GM19397 (cell line): ENCODE measurements at regions not wholly inside any gene's neighbourhood (a gene's known extent, or its start where the extent isn't known, plus 50 kb on each side); places are given as distances from the start of the nearest gene placed in this dataset.

ENCODE experiments used
- ATAC-seq: cut with Tn5 transposase; IDR thresholded peaks from one replicate; pipeline ENCODE4 v1.9.1; 2021; ENCODE audit warnings: mild to moderate bottlenecking, moderate library complexity; ENCODE audit not compliant: unreplicated experiment

DNA sequence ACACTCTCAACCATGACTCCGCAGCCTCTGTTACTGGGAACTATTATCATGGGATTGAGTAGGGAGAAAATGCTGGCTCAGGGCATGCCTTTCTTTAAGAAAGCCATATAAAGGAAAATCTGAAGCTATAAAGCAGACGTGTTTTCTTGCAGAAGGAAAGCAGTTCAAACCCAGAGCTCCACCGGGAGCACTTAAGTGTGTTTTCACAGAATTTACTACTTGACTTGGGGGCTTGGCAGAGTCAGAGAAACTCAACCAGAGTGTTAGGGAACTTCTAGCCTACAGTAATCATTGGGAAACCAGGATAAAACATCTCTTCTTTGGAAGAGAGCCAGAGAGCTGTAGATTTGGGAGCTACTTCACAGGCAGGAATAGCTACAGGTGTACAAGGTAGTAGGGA lies 283.4 kb upstream of the ADRA1B start:
- no peak for ATAC-seq

DNA sequence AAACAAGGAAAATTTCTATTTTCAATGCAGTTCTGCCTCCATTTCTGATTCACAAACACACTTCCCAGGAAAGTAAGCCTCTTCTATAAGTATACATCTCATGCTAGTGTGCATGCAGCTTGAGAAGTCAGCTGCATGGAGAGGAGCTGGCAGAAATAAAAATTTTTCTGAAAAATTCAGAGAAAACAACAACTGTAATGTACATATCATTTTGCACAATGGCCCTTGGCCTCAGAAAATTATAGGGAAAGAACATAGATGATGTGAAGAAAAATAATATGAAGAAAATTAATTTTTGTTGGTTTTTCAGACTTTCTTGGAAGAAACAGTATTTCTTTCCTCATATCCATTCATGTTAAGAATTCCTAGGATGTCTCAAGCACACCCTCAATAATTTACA lies 277.8 kb upstream of the ADRA1B start:
- ATAC-seq: no peak

DNA sequence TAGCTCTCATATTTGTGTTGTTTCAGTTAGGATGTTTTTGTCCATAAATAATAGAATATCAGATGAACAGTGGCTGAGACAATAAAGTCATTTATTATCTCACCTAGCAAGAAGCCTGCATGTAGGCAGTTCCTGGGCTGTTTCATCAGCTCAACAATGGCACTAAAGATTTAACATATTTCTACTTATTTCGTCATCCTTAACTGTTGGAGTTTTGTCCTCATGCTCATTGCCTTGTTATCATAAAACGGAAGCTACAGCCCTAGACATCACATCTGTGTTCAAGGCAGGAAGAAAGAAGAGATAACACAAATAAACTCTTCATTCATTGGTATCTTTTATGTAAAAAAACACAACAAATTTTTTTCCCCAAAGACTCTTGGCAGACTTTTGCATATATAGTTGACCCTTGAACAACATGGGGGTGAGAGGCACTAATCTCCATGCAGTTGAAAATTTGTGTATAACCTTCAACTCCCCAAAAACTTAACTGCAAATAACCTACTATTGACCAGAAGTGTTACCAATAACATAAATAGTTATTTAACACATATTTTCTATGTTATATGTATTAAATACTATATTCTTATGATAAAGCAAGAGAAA lies 277.2 kb upstream of the ADRA1B start:
- no peak for ATAC-seq

DNA sequence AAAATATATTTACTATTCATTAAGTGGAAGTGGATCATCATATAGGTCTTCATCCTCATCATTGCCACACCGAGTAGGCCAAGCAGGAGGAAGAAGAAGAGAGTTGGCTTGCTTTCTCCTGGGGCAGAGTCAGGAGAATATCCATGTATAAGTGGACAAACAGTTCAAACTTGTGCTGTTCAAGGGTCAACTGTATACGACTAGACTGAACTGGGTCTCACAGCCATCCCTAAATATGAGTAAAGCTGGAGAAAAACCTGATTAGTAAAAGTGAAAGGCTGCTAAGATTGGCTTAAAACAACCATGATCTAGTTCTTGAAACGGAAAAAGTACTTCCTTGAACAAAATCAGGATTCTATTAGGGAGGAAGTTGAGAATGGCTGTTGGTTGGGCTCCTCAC lies 276.7 kb upstream of the ADRA1B start:
- ATAC-seq: no peak

DNA sequence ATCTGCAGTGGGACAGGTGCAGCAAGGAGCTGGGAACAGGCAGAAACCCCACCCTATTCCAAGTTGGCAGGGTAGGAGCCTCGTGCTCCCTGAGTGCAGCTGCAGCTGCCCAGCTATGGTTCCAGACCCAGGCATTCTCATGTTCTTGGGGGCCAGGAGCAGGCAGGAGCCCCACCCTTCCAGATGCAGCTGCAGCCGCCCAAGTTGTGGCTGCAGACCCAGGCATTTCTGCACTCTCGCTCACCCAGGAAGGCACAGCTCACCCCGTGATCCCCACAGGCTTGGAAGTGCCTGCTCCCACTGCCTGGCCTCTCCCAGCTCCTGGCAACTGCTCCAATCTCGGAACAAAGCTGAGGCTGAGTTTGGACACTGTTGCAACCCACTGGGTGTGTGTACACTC lies 275.8 kb upstream of the ADRA1B start:
- ATAC-seq: no peak

DNA sequence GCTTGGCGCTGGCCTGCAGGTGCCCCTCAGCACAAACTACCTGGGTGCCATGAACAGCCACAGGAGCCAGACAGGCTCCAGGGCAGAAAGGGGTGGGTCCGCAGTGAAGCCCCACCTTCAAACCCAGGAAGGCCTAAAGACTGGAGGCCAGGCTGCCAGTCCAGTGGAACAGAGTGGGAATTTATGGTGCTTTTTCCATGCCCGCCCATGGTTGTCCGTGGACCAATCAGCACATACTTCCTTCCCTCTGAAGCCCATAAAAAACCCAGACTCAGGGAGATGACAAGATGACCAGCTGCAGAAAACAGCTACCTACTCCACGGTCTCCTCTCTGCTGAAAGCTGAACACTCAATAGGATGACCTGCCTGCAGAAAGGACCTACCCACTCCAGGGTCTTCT lies 275.4 kb upstream of the ADRA1B start:
- no peak for ATAC-seq

DNA sequence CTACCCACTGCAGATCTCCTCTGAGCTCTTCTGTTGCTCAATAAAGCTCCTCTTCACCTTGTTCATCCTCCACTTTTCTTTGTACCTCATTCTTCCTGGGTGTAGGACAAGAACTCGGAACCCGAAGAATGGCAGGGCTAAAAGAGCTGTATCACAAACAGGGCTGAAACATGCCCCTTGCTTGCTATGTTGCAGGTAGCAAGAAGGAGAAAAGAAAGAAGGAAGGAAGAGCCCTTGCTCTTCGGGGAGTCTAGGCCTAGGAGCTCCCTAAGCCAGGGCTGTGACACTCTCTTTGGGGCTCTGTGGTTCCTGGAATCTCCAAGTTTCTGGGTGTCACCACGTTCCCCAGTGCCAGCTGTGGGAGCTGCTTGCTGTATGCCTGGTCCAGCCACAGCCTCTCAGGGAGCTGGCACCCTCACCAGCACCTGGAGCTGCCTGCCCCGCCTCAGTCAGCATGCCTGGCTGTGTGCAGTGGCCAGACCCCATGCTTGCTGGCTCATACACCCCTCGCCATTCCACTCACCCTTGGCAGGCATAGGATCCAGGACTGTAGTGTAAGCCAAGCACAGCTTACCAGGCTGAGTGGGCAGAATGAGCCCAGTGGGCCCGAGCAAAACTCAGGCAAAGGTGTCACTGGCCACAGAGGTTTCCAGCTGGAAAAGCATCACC lies 274.8 kb upstream of the ADRA1B start:
- no peak for ATAC-seq

DNA sequence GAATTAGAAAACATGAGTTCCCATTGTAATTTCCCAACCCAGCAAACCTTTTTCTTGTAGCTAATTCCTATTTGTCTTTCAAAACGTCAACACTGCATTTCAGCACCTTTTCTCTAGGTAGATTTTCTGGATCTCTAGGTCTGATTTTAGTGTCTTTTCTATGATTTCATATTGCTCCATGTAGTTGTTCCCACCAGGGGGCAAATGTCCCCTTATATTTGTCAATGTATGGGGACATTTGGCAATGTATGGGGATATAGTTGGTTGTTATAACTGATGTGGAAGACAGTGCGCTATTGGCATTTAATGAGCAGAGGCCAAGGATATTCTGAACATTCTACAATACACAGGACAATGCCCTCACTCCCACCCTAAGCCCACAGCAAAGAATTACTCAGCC lies 273.9 kb upstream of the ADRA1B start:
- no peak for ATAC-seq

DNA sequence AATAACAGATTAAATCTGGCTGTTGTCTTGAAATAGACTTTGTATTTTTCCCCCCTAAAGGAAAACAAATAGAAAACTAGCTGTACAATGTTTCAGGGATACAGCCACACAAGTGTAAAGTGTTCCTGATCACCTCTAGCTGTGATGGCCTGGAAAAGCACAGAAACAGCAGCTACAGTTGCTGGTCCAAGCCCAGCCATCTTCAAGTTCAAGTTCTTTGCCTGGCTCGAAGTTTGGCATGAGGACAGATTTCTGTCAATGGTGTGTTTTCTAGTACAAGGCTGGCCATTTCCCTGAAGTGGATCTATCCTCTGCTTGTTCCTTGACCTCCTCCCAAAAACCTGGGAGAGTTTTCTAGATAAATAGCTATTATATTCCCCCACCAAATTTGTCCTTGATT lies 272.2 kb upstream of the ADRA1B start:
- no peak for ATAC-seq

DNA sequence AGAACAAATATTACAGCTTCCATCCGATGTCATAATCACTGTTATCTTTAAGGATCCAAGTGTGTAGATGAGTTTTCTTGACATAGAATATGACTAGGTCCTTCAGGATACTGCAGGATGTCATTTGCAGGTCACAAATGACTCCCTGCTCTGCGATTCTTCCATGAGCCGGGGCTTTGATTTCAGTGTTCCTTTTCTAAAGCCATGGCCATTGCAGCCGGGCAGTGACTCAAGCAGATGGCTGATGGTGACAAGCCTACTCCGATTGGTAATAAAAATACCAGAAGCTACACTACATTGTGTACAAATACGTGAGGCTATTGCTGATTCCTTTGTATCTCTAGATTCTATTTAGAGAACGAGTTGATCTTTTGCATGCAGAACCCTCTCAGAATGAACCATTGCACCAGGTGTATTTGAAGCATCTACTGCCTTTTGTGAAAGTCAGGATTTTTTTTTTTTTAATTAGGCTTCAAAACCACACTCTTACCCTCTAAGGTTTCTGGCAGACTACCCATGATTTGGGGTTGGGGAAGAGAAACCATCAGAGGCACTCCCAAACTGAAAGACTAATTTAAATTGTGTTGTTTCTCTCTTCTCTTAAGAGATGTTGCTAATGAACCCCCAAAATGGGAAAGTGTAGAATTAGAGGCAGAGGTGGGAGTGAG lies 271.0 kb upstream of the ADRA1B start:
- no peak for ATAC-seq

DNA sequence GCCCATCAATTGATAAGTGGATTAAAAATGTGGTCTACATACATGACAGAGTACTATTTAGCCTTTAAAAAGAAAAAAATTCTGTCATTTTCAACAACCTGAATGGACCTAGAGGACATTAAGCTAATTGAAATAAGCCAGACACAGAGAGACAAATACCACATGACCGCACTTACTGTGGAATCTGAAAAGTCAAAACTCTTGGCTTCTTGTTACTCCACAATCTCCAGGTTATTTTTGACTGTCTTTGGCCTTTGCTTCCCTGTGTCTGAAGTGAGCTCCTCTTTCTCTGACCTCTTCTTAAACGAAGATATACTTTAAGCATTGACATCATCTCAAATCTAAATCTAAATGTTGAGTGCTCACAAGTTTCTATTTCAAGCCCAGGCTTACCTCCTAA lies 265.5 kb upstream of the ADRA1B start:
- ATAC-seq: no peak

DNA sequence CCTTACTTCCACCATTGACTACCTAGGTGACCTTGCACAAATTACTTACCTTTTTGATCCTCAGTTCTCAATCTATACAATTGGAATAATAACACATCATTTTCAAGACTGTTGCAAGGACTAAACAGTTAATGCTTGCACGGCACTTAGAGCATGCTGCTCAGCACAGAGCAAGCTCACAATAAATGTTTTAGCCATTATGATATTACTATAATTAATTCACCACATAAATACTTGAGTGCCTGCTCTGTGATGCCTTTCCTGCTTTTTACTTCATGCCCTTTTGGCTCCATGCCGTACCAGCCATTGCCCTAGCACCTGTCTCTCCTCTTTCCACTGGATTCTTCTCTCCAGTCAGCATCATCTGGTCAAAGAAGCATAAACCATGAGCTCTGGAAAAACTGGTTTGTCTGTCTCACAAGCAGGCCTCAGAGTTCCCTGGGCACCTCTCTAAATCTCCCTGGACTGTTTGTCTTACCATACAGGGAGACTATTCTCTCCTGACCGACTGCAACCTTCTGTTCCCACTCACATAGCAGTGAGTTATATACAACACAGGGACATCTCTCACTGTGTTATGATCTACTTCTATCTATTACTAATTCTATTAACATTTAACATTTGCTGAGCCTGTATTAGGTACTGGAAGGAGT lies 260.4 kb upstream of the ADRA1B start:
- ATAC-seq: no peak

DNA sequence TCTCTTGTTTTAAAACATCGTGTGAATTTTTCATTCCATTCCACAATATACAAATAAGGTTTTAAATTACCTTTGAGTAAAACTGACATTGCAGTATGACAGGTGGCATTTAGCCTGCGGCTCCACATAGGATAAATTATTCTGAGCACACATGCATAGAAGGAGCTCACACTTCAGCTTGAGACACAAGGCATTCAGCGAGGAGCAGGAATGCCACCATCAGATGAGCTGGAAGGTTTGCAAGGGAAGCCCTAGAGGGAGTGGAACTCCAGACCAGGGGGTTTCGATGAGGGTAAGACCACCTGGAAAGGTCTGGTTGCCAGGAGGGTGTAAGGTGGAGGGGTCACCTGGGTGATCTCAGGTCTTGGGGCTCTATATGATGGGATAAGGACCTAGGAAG lies 259.0 kb upstream of the ADRA1B start:
- ATAC-seq: no peak

DNA sequence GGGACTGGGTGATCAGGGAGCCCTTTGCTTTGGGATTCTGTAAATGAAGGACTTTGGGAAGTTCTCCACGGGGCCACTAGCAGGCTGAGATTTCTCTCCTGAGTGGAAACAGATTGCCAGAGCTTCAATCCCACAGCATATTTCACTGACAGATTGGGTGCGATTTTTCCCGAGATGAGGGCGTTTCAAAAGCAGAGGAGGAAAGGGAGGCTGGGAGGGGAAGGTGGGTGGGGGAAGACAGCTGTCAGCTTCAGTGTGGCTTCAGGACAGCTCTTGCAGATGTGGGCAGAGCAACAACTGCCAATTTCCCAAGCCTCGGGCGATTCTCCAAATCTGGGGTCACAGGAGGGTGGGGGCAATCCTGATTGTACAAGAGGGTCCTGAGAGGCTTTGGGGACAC lies 258.5 kb upstream of the ADRA1B start:
- no peak for ATAC-seq

DNA sequence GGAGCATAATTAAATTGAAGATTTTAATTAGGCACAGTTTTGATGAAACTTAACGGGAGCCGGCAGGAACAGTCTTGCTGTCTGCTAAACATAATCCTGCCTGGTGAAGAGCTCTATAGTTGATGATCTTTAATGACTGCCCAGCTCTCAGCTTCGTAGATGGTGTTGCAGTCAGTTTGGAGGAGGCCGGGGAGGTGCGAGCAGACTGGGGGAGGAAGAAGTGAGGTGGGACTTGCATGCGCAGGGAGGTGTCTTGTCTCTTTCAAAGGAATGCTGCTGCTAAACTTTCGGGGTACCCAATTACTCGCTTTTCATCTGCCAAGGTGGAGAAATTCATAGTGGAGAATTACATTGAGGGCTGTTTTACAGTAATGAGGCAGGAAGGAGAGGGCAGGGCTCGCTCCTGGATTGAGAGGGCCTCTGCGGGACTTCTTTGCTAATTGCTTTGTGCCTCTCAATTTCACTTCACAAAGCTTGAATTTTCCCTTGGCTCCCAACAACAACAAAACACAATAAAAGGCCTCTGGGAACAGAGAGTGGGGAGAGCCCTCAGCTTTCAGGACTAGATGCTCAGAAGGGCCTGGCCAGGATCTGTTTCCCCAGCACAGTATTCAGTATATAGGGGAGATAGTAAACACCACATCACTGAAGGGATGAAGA lies 257.9 kb upstream of the ADRA1B start:
- ATAC-seq: no peak

DNA sequence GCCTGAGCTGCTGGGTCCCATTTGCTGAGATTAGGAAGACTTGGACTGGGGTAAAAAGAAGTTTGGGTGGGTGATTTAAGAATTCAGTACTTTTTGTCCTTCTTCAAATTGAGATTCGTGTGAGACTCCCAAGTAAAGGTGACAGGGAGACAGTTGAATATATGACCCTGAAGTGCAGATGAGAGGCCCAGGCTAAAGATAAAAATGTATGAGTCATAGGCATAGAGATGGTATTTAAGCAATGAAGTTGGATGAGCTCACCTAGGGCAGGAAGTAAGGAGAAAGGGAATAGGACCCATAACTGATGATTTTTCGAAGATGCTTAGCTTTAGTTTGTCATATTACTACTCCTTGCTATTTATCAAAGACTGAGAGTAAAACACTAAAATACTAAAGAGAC lies 255.9 kb upstream of the ADRA1B start:
- no peak for ATAC-seq

DNA sequence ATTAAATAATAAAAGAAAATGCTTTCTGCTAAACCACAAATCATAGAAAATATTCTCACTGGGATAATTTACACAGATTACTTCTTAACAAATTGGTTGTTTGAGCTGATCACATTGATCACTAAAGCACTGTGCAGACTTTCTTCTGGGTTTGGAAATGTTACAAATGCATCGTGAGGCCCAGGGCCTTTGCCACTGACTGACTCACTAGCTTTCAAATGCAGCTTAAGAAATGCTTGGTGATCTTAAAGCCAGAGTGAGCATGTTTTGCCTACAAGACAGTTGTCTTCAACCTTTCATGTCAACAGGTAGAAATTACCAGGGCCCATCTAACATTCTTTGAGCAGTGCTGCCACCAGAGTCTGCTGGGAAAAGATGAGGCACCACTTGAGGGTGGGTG lies 252.3 kb upstream of the ADRA1B start:
- no peak for ATAC-seq

DNA sequence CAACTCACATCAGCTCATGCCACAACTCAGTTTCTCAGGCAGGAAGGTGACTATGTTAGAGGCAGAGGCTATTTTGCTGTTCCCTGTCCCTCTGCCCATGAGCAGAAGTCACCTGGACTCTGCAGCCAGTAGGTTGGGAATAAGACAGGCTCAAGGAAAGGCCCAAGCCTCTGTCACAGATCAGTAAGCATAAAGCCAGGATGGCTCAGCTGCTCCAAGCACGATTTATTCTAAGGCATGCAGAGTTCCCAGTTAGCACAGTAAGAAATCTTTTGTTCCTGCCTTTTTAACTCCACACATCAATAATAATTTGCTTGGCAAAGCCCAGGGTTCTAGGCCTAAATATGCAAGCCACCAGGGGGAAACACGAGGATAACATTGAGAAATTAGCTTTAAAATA lies 249.0 kb upstream of the ADRA1B start:
- ATAC-seq: no peak

DNA sequence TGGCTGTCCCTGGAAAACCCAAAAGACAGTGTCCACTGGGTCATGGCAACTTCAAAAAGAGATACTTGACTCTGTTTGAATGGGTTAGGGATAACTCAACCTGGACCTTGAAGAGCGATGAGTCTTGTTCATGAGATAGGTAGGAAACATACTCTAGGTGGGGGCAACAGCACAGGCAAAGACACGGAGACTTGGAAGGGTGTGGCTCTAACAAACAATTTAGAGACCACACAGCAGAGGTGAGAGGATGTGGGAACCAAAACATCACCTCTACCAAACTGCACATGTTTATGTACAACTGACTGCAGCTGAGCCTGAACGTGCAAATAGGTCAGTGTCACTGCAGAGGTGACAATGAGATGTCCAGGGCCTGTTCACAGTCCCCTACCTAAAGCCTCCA lies 247.7 kb upstream of the ADRA1B start:
- ATAC-seq: no peak

DNA sequence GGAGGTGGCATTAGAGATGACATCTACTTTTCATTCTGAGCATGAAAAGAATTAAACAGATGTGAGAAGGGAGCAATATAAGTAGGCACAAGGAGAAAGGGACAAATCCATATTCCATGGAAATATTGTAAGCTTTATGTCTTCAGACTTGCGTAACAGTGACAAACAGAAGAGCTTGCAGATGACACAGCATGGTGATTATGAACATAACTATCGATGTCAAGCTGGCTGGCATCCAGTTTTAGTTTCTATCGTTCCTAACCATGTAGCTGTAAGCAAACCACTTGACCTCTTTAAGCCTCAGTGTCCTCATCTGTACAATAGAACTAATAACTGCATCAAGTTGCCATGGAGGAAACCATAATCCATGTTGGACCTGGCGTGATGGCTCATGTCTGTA lies 246.7 kb upstream of the ADRA1B start:
- no peak for ATAC-seq

DNA sequence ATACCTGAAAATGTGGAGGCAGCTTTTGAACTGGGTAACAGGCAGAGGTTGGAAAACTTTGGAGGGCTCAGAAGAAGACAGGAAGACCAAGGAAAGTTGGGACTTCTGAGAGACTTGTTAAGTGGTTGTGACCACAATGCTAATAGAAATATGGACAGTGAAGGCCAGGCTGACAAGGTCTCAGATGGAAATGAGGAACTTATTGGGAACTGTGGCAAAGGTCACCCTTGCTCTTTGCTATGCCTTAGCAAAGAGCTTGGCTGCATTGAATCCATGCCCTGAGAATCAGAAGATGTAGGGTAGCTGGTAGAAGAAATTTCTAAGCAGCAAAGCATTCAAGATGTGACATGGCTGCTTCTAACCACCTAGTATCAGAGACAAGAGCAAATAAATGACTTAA lies 244.4 kb upstream of the ADRA1B start:
- no peak for ATAC-seq

DNA sequence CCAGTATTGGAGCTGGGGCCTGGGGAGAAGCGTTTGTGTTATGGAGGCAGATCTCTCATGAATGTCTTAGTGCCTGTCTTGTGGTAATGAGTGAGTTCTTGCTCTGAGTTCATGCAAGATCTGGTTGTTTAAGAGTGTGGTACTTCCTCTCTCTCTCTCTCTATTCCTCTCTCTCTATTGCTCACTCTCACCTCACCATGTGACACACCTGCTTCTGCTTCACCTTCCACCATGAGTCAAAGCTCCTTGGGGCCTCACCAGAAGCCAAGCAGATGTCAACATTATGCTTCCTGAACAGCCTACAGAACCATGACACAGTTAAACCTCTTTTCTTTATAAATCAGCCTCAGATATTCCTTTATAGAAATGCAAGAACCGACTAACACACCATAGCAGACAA lies 242.7 kb upstream of the ADRA1B start:
- no peak for ATAC-seq
